Cardiac septum (tissue), 1 donor: ENCODE measurements at regions not wholly inside any gene's neighbourhood (a gene's known extent, or its start where the extent isn't known, plus 50 kb on each side); places are given as distances from the start of the nearest gene placed in this dataset.
"Not testable (repeated sequence)": the region's sequence is repeated elsewhere in the genome, so short reads cannot be mapped to it uniquely, and the experiment has no call there.

Source experiments
- DNase-seq: peaks from one replicate; pipeline ENCODE4 v3.0.0-alpha.2; 2020; ENCODE audit warnings: low spot score
- intact Hi-C: fragments of 100-400 bp; cut with DNase I; formaldehyde crosslinking; loops from one replicate; pipeline ENCODE4 v1.14.0; 2022
- donor health status: DM: no; HTN: no; CAD: no.

- intact Hi-C loops: no loop called here
- DNase-seq: no peak
Observed at GRCh38 chr3:182116386-182116785, 404.7 kb downstream of the SOX2 start.

GRCh38 chr3:182117131-182117530 is 405.4 kb downstream of the SOX2 start:
- intact Hi-C loops: no loop called here
- DNase-seq: no peak

- no peak for DNase-seq
- intact Hi-C loops: no loop called here
Observed at GRCh38 chr3:182117583-182117982, 405.9 kb downstream of the SOX2 start.

GRCh38 chr3:182118066-182118465 is 406.3 kb downstream of the SOX2 start:
- intact Hi-C loops: no loop called here
- DNase-seq: no peak

GRCh38 chr3:182121401-182121800 is 409.7 kb downstream of the SOX2 start:
- no peak for DNase-seq
- intact Hi-C loops: no loop called here

GRCh38 chr3:182122779-182123178 is 411.1 kb downstream of the SOX2 start:
- intact Hi-C loops: no loop called here
- no peak for DNase-seq

GRCh38 chr3:182124187-182124586 is 412.5 kb downstream of the SOX2 start:
- intact Hi-C loops: no loop called here
- no peak for DNase-seq

- intact Hi-C loops: no loop called here
- DNase-seq: no peak
Observed at GRCh38 chr3:182124716-182125115, 413.0 kb downstream of the SOX2 start.

GRCh38 chr3:182129740-182130139 is 418.0 kb downstream of the SOX2 start:
- no peak for DNase-seq
- intact Hi-C loops: no loop called here

- intact Hi-C loops: no loop called here
- DNase-seq: no peak
Observed at GRCh38 chr3:182133752-182134151, 422.0 kb downstream of the SOX2 start.

GRCh38 chr3:182135056-182135455 is 423.3 kb downstream of the SOX2 start:
- DNase-seq: no peak
- intact Hi-C loops: no loop called here

- no peak for DNase-seq
- intact Hi-C loops: no loop called here
Observed at GRCh38 chr3:182136008-182136910, 424.5 kb downstream of the SOX2 start.

- no peak for DNase-seq
- intact Hi-C loops: no loop called here
Observed at GRCh38 chr3:182138393-182138792, 426.7 kb downstream of the SOX2 start.

GRCh38 chr3:182139627-182140357 is 428.1 kb downstream of the SOX2 start:
- intact Hi-C loops: no loop called here
- no peak for DNase-seq

- DNase-seq: no peak
Observed at GRCh38 chr3:182142928-182143327, 431.2 kb downstream of the SOX2 start.

GRCh38 chr3:182143903-182144302 is 432.2 kb downstream of the SOX2 start:
- intact Hi-C loops: no loop called here
- no peak for DNase-seq

More at GRCh38 chr3:182142928-182143327, 431.2 kb downstream of the SOX2 start:
- intact Hi-C loops: no loop called here

GRCh38 chr3:182148360-182148759 is 436.6 kb downstream of the SOX2 start:
- no peak for DNase-seq
- intact Hi-C loops: no loop called here

GRCh38 chr3:182149594-182149993 is 437.9 kb downstream of the SOX2 start:
- DNase-seq: no peak
- intact Hi-C loops: no loop called here

- intact Hi-C loops, DNase-seq: not testable (repeated sequence)
Observed at GRCh38 chr3:182156326-182156725, 444.6 kb downstream of the SOX2 start.

GRCh38 chr3:182165234-182165633 is 453.5 kb downstream of the SOX2 start:
- DNase-seq: no peak
- intact Hi-C loops: no loop called here

- intact Hi-C loops: no loop called here
- no peak for DNase-seq
Observed at GRCh38 chr3:182172534-182172933, 460.8 kb downstream of the SOX2 start.
